ENCODE measurements at regions not wholly inside any gene's neighbourhood (a gene's known extent, or its start where the extent isn't known, plus 50 kb on each side); places are given as distances from the start of the nearest gene placed in this dataset.

- no peak for DNase-seq (ENCODE audit: low spot score)
- intact Hi-C loops (cut with DNase I) = no loop called here
Observed at GRCh38 chr14:66076176-66076575, 410.0 kb upstream of the CCDC196 start.

GRCh38 chr14:66078006-66078405 is 408.2 kb upstream of the CCDC196 start:
- DNase-seq (ENCODE audit: low spot score) = no peak
- intact Hi-C loops (cut with DNase I) = no loop called here

- DNase-seq (ENCODE audit: low spot score) = no peak
- intact Hi-C loops (cut with DNase I) = no loop called here
Observed at GRCh38 chr14:66081594-66082376, 404.4 kb upstream of the CCDC196 start.

GRCh38 chr14:66085224-66085623 is 400.9 kb upstream of the CCDC196 start:
- intact Hi-C loops (cut with DNase I) = no loop called here
- DNase-seq (ENCODE audit: low spot score) = no peak

- intact Hi-C loops (cut with DNase I) = no loop called here
- DNase-seq (ENCODE audit: low spot score) = no peak
Observed at GRCh38 chr14:66085665-66086064, 400.5 kb upstream of the CCDC196 start.

GRCh38 chr14:66087231-66087630 is 398.9 kb upstream of the CCDC196 start:
- DNase-seq (ENCODE audit: low spot score) = no peak
- intact Hi-C loops (cut with DNase I) = no loop called here

- intact Hi-C loops (cut with DNase I) = no loop called here
- no peak for DNase-seq (ENCODE audit: low spot score)
Observed at GRCh38 chr14:66088656-66089055, 397.5 kb upstream of the CCDC196 start.

GRCh38 chr14:66092206-66092605 is 394.0 kb upstream of the CCDC196 start:
- no peak for DNase-seq (ENCODE audit: low spot score)
- intact Hi-C loops (cut with DNase I) = no loop called here

- intact Hi-C loops (cut with DNase I) = no loop called here
Observed at GRCh38 chr14:66092748-66093147, 393.4 kb upstream of the CCDC196 start.

GRCh38 chr14:66094001-66094727 is 392.0 kb upstream of the CCDC196 start:
- intact Hi-C loops (cut with DNase I) = no loop called here
- DNase-seq (ENCODE audit: low spot score) = no peak

More at GRCh38 chr14:66092748-66093147, 393.4 kb upstream of the CCDC196 start:
- no peak for DNase-seq (ENCODE audit: low spot score)

GRCh38 chr14:66099451-66099850 is 386.7 kb upstream of the CCDC196 start:
- no peak for DNase-seq (ENCODE audit: low spot score)
- intact Hi-C loops (cut with DNase I) = no loop called here

- intact Hi-C loops (cut with DNase I) = no loop called here
- DNase-seq (ENCODE audit: low spot score) = no peak
Observed at GRCh38 chr14:66099931-66100330, 386.2 kb upstream of the CCDC196 start.

- no peak for DNase-seq (ENCODE audit: low spot score)
- intact Hi-C loops (cut with DNase I) = no loop called here
Observed at GRCh38 chr14:66101662-66102061, 384.5 kb upstream of the CCDC196 start.

- DNase-seq (ENCODE audit: low spot score) = no peak
- intact Hi-C loops (cut with DNase I) = no loop called here
Observed at GRCh38 chr14:66104486-66104885, 381.7 kb upstream of the CCDC196 start.

- intact Hi-C loops (cut with DNase I) = no loop called here
- DNase-seq (ENCODE audit: low spot score) = no peak
Observed at GRCh38 chr14:66105815-66106214, 380.4 kb upstream of the CCDC196 start.

GRCh38 chr14:66109426-66109825 is 376.7 kb upstream of the CCDC196 start:
- intact Hi-C loops (cut with DNase I) = no loop called here
- DNase-seq (ENCODE audit: low spot score) = no peak

GRCh38 chr14:66111891-66112290 is 374.3 kb upstream of the CCDC196 start:
- DNase-seq (ENCODE audit: low spot score) = no peak
- intact Hi-C loops (cut with DNase I) = no loop called here

GRCh38 chr14:66114071-66114470 is 372.1 kb upstream of the CCDC196 start:
- intact Hi-C loops (cut with DNase I) = no loop called here

GRCh38 chr14:66115740-66116502 is 370.2 kb upstream of the CCDC196 start:
- no peak for DNase-seq (ENCODE audit: low spot score)
- intact Hi-C loops (cut with DNase I) = no loop called here

More at GRCh38 chr14:66114071-66114470, 372.1 kb upstream of the CCDC196 start:
- no peak for DNase-seq (ENCODE audit: low spot score)

- DNase-seq (ENCODE audit: low spot score) = no peak
- intact Hi-C loops (cut with DNase I) = no loop called here
Observed at GRCh38 chr14:66116732-66117131, 369.4 kb upstream of the CCDC196 start.
